GM20000 (cell line): ENCODE measurements at regions not wholly inside any gene's neighbourhood (a gene's known extent, or its start where the extent isn't known, plus 50 kb on each side); places are given as distances from the start of the nearest gene placed in this dataset.

Source experiments
- DNase-seq: peaks from one replicate; pipeline ENCODE4 v3.0.0; 2012; ENCODE audit warnings: low spot score
- TF ChIP-seq, protein P1 (sequence below): IDR thresholded peaks from 2 replicates; pipeline ENCODE4 v1.5.1; 2012; ENCODE audit warnings: mild to moderate bottlenecking, control low read depth; ENCODE audit errors: extremely low read depth, missing control alignments

DNA sequence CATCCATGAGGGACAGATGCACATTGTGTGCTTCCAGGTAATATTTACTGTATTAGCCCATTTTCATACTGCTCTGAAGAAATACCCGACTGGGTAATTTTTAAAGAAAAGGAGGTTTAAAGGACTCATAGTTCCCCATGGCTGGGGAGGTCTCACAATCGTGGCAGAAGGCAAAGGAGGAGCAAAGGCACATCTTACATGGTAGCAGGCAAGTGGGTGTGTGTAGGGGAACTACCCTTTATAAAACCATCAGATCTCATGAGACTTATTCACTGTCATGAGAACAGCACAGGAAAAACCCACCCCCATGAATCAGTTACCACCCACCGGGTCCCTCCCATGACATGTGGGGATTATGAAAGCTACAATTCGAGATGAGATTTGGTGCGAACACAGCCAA, 148.8 kb upstream of the FBXL17 start:
- TF ChIP-seq, protein P1, sequence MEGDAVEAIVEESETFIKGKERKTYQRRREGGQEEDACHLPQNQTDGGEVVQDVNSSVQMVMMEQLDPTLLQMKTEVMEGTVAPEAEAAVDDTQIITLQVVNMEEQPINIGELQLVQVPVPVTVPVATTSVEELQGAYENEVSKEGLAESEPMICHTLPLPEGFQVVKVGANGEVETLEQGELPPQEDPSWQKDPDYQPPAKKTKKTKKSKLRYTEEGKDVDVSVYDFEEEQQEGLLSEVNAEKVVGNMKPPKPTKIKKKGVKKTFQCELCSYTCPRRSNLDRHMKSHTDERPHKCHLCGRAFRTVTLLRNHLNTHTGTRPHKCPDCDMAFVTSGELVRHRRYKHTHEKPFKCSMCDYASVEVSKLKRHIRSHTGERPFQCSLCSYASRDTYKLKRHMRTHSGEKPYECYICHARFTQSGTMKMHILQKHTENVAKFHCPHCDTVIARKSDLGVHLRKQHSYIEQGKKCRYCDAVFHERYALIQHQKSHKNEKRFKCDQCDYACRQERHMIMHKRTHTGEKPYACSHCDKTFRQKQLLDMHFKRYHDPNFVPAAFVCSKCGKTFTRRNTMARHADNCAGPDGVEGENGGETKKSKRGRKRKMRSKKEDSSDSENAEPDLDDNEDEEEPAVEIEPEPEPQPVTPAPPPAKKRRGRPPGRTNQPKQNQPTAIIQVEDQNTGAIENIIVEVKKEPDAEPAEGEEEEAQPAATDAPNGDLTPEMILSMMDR, result no peak
- no peak for DNase-seq

DNA sequence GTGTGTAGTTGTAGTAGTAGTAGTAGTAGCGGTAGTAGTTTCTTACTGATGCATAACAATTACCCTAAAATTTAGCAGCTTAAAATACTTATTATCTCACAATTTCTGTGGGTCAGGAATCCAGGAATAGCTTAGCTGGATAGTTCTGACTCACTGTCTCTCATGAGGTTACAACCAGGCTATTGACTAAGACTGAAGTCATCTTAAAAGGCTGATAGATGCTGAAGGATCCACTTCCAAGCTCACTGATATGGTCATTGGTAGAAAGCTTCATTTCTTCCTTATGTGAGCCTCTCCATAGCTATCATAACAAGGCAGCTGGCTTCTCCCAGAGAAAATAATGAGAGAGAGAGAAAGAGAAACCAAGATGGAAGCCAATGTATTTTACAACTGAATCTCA, 147.5 kb upstream of the FBXL17 start:
- TF ChIP-seq, protein P1, result no peak
- DNase-seq, result no peak

DNA sequence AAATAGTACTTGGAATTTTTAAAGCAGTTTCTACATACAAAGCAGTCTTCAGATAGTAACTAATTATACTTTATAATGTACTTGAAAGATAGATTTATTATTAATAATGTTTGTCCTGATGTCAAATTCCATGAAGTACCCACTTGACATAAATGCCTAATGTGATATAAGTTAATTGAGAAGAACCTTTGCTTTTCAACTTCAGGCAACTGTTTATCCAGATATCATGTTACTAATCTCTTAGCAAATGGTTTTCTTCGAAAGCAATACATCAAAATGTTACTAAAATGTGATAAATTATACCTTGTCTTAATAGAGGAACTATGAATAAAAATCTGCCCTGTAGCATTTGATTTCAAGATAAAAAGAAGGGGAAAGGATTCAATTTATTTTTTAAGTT, 146.8 kb upstream of the FBXL17 start:
- DNase-seq, result no peak

DNA sequence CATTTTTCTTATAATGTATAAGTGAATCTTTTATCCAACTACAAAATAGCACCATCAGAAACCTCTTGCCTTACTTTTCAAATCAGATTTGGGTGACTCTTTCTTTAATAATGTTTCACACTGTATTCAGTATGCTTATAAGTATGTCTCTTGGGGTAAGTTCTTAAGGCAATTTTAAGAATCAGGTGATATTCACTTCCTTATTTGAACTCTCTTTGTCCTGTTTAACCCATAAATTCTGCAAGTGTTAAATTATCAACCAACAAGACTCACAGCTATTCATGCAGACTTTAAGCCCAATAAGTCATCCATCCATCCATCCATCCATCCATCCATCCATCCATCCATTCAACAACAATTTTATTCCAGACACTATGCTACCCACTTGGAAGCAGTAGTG, 142.7 kb upstream of the FBXL17 start:
- TF ChIP-seq, protein P1, result no peak
- DNase-seq, result no peak

More for the DNA sequence above, 146.8 kb upstream of the FBXL17 start:
- TF ChIP-seq, protein P1, result no peak

DNA sequence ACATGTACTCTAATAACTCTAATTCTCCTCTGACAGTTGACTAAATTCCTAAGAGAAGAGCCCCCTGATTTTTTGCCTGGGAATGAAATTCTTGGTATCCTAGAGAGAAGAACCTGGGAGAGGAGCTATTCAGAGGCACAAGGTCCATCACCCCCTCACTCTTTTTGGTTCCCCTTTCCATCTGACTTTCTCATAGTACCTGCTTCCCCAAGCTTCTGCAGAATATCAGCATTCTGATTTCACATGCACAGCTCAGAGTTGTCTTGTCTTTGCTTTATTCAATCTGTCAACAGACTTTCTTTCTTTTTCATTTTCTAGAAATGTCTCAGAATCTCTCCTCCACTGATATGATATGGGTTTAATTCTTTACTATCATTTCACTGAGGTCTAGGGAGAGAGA, 141.5 kb upstream of the FBXL17 start:
- peak; percentile 33 for DNase-seq
- TF ChIP-seq, protein P1, result no peak

DNA sequence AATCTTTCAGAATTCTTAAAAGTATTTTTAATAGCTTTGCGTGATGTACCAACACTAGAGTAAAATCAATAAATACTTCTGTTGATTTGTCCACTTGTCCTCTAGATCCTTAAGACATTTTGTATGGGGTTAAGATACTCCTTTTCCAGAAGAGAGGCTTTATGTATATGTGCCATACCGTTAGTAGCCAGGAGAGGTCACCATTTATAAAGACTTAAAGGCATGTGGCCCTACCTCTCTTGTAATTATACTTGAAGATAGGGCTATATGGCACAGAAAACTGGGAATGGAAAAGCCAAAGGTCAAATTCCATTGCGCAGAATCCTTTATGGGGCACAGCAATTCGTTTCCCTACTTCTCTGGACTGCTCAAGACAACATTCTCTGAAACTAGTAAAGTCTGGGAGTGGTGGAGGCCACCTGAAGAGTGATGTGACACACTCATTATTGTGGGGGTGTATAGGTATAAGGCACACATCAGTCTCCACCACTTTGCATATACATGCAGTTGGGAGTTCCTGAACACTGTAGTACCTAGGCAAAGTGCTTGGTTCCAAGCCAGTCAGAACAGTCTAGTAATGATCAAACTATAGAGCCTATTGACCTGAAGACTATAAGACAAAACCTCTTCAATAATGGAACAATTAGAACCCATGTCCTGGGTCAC, 140.1 kb upstream of the FBXL17 start:
- TF ChIP-seq, protein P1, result peak; percentile 28
- DNase-seq, result peak; percentile 33

DNA sequence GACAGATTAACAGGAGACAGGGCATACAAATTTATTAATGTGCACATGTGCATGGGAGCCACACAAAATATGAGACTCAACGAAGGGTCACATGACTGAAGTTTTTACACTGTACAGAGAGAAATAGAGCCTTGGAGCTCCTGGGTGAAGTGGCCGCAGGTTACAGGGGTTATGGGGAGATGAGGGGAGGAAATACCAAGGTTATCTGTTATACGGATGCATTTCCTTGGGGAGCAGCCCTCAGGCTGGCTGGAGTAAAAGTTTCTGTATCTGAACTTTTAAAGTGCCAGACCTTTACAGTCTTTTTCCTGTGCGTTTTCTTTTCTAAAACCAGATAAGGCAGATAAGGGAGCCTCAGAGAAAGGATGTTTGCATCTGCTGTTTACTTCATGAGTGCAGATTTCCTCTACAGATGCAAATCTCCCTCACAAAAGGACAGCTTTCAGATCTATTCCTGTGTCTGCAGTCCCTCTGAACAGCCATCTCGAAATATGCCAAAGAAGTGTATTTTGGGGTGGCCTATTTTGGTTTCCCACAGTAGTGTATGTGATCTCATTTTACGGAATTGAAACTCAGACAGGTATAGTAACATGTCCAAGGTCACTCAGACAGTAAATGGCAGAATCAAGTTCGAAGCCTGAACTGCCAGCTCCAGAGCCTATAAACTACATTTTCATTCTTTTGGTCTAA, 139.3 kb upstream of the FBXL17 start:
- TF ChIP-seq, protein P1, result no peak
- peak; percentile 36 for DNase-seq
